NCI-H748 (cell line): ENCODE measurements at regions not wholly inside any gene's neighbourhood (a gene's known extent, or its start where the extent isn't known, plus 50 kb on each side); places are given as distances from the start of the nearest gene placed in this dataset.
"Not testable (repeated sequence)": the region's sequence is repeated elsewhere in the genome, so short reads cannot be mapped to it uniquely, and the experiment has no call there.

Experiments used
- DNase-seq: peaks from one replicate; lab custom pipeline; 2025; ENCODE audit not compliant: unreplicated experiment; lab: John Stamatoyannopoulos, UW

DNA sequence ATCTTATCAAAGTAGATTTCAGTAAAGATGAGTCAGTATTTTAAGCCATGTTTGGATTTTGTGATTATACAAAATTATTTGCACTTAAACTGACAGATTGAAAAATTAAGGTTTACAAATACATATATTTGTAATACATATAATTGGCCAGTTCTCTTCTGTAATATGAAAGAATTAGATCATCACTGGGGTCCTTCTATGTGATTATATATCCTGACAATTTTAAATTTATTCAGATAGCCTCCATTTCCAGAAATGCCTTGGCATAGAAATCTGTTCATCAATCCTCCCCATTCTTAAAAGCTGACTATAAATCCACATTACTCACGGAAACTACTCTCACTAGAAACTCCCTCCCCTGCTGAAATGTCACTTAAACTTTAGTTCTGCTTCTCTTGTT is 280.4 kb upstream of the ANXA10 start:
- no peak for DNase-seq

DNA sequence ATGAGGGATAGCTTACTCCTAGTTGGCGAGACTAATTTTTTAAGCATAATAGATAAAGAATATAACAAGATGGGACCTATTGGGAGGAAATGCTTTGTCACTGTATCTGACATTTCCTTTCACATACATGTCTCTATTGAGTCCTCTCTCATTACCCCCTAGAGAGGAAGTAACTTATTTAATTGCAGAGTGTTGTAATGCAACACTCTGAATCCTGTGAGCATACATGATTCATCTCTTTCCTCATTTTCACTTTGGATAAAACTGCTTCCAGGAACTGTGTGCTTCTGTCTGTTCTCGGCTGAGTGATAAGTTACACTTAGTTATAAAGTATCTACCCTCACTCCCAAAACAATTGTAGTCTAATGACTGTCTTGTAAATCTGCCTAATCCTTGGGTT is 266.1 kb upstream of the ANXA10 start:
- no peak for DNase-seq

DNA sequence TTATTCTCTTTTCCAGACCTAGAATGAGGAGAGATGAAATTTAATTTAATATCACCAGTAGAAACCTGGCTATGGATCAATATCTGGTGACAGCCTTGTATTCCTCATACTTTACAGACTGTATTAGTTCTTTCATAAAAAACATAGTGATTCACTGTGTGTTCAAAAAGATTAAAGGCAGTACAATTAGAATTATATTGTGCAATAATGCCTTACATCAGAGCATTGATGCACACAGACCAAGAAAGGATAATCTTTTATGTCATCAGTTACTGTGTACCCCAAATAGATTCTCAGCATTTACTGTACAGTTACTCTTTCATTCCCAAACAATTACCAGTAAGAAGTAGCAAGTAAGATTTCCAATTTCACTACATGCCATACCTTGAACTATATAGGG is 260.5 kb upstream of the ANXA10 start:
- DNase-seq = no peak

DNA sequence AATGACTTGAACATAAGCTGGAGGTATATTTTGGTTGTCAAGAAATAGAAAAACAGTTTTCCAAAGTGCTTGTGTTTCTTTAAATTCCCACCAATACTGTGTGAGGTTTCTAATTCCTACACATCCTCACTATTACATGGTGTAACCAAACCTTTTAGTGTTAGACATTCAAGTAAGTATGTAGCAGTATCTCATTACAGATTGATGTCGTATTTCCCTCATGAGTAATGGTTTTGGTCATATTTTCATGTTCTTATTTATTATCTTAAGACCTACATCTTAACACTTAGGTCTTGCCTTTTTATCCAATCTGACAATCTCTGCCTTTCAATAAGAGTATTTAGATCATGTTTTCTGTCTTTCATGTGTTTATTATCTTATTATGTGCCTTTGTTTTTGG is 253.7 kb upstream of the ANXA10 start:
- DNase-seq = no peak

DNA sequence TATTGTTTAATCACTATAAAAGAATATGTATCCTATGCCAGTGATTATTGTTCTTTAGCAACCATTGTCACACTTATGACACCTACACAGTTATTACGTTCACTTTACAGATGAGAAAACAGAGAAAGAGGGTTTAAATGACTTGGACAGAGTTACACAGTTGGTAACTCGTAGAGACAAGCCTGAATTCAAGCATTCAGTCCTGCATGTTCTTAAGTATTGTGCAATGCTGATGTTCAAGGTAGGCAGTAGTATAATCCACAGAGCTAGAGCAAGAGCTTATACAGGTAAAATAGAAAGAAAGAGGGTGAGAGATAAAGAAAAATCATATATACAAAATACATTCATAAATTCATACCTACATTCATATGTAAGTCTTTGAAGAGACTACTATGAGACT is 249.8 kb upstream of the ANXA10 start:
- DNase-seq = no peak

DNA sequence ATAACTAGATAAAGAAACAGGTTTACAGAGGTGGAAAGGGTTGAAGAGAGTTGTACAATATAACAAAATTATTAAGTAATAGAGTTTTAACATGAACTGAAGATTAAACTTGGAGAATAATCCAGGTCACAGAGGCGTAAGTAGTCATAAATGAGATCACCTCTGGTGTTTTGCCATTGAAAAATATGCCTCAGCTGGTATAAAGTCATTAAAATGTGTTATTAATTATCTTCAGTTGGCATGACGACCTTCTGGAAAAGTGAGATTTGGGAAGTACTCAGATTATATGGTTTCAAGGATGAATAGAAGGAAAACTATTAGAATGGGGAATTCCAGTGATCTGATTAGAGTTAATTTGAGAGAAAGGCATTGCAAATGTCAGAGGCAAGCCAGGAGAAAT is 237.5 kb upstream of the ANXA10 start:
- DNase-seq = no peak

DNA sequence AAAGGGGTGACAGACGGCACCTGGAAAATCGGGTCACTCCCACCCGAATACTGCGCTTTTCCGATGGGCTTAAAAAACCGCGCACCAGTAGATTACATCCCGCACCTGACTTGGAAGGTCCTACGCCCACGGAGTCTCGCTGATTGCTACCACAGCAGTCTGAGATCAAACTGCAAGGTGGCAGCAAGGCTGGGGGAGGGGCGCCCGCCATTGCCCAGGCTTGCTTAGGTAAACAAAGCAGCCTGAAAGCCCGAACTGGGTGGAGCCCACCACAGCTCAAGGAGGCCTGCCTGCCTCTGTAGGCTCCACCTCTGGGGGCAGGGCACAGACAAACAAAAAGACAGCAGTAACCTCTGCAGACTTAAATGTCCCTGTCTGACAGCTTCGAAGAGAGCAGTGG is 234.2 kb upstream of the ANXA10 start:
- peak; percentile 76 for DNase-seq

DNA sequence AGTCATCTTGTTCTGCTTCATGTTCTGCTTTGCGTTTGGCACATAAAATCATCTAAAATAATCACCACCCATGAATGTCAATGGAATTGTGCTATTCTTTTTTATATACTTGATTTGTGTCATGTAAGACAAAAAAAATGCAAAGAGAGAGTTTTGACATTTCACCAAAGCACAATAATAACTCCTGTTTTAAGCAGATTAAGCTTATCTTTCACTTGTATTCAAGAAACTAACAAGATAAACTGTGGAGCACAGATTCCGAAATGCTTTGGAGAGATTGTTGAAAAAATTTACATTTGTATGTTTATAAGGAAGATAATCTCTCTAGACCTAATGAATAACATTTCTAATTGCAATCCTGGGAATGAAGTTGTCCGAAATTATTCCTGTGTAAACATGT is 225.1 kb upstream of the ANXA10 start:
- DNase-seq = no peak

DNA sequence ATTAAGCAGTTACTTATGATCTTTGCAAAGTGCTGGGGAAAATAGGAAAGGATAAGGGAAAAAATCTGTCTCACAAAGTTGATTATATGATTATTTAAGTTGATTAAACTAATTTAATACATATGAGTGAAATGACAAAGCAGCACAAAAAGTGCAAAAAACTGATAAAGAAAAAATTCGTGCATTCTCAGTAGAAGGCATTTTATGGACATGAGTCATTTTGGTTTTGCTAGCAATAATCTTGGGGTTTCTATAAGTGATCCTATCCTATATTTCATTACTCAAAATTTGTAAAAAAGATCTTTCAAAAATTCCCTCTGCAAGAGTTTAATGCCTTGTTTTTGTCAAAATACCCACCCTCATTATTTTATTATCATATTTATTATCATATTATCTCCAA is 224.2 kb upstream of the ANXA10 start:
- no peak for DNase-seq

DNA sequence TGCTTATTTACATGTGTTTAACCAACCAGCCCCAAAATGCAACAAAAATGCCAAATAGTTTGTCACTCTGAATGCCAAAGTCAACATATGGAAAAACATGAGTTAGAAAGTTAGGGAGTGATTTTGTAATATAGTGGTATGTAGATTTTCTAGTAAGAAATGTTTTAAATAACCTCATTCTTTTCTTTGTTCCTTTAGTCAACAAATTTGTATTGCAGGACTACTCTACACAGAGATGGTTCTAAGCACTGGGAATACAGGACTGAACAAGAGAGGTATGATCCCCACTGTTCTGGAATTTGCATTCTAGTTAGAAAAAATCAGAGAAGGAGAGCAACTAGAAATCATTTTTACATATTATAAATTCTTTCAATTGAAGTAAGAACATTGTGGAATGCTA is 218.8 kb upstream of the ANXA10 start:
- DNase-seq = no peak

DNA sequence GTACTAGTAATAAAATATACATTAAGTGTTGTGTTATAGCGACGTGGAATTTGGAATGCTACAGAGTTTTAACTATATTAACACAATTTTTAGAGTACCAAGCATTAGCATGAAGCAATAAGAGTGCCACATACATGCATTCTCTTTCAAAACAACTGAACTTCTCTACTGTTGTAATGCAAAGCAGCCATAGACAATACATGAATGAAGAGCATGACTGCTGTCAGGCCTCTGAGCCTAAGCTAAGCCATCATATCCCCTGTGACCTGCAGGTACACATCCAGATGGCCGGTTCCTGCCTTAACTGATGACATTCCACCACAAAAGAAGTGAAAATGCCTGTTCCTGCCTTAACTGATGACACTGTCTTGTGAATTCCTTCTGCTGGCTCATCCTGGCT is 216.2 kb upstream of the ANXA10 start:
- not testable (repeated sequence) for DNase-seq

DNA sequence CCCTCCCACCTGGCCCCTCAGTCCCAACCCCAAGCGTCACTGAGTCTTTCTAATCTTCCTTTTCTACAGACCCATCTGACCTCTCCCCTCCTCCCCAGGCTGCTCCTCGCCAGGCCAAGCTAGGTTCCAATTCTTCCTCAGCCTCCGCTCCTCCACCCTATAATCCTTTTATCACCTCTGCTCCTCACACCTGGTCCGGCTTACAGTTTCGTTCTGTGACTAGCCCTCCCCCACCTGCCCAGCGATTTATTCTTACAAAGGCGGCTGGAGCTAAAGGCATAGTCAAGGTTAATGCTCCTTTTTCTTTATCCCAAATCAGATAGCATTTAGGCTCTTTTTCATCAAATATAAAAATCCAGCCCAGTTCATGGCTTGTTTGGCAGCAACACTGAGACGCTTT is 214.5 kb upstream of the ANXA10 start:
- DNase-seq = not testable (repeated sequence)

DNA sequence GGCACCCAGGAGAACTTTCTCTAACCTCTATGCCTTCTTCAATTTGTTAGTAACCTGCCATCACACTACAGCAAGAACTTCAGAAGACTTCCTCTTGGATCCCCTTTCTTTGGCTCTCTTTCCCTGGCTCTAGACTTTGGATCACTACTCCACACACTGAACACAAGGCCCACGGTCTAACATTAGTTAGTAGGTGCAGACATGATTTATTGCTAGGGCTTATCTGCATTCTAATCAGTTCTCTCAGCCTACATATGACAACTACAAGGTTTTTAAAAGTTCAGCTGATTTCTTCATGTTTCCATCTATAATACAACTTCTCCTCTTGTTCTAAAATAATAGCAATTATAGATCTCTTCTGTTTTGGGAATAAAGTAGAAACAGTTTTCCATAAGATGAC is 209.1 kb upstream of the ANXA10 start:
- no peak for DNase-seq

DNA sequence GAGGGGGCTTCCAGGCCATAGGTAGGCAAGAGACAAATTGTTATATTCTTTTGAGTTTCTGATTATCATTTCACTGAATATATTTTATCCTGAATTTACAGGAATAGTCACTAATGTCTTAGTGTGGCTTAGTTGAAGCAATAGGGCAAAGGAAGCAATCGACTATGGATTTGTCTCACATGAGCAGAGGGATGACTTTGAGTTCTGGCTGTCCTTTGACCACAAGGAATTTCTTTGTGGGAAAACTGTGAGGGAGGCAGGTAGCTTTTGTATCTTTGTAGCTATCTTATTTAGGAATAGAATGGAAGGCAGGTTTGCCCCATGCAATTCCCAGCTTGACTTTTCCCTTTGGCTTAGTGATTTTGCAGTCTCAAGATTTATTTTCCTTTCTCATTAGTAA is 207.3 kb upstream of the ANXA10 start:
- no peak for DNase-seq

DNA sequence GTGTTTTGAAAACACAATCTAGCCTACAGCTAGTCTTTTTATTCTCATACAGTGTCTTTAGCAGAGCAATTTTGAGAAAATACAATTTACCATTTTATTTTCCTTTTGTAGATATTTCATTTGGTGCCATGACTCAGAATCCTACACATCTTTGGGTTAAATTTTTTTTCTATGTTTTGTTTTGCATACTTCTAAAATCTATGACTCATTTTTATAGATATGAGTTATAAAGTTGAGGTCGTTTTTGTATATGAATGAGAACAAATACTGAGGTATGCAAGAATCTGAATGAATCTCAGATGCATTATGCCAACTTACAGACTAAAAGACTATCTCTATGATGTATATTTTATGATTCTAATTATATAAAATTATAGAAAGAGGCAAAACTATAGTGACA is 206.5 kb upstream of the ANXA10 start:
- DNase-seq = no peak

DNA sequence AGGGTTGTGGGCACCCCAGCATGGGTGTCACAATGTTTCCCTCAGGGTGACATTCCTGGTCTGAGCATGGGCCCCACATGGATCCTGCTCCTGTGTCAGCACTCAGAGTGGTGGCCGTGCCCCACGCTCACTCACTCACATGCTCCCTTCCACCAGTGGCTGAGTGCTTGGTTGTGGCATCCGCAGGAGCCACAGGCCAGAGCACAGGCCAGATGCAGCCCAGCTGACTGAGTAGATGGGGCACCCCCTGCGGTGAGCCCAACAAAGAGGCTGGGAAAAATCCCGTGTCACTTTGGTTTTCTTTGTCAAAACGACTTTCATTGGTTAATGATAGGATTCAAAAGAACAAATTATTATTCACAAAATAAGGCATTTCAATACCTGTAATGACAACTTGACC is 204.6 kb upstream of the ANXA10 start:
- DNase-seq = no peak

DNA sequence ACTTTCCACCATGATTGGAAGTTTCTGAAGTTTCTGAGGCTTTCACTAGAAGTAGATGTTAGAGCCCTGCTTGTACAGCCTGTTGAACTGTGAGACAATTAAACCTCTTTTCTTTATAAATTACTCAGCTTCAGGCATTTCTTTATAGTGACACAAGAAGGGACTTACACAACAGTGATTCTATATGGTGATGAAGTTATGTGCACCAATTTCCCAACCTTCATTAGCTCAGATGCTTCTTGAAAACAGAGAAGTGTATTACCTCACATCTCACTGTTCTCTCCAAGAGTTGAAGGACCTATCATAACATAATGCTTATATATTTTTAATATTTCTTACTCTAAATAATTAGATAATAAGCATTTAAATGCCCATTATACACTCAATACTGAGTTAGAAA is 202.1 kb upstream of the ANXA10 start:
- DNase-seq = no peak

DNA sequence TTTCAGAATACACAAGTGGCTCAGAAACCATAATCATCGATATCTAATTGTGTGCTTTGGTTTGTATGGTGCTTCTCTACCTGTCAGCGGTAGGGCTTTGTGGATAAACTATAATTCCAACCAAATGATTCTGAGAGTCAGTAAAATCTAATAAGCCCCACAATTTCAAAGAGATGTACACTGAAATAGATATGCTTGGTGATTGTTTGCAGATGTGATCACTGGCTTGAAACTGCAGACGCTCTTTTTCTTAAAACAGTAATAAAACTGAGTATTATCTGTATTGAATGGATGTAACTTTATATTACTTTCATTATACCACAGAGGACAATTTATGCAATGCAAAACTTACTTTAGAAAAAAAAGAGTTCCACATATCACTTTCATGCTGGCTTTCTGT is 198.8 kb upstream of the ANXA10 start:
- DNase-seq = no peak

DNA sequence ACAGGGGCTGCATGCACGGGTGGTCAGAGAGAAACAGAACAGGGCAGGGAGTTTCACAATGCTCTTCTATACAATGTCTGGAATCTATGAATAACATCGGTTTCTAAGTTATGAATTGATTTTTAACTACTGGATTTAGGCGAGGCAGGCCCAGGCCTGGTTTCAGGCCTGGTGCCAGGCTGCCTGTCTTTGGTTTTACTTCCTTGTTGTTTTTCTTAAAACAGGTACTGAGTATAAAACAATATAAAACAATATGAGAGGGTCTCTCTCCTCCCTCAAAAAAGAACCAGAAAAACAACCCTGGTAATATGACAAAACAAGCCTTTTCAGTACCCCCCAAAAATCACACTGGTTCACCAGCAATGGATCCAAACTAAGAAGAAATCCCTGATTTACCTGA is 196.1 kb upstream of the ANXA10 start:
- DNase-seq = not testable (repeated sequence)

DNA sequence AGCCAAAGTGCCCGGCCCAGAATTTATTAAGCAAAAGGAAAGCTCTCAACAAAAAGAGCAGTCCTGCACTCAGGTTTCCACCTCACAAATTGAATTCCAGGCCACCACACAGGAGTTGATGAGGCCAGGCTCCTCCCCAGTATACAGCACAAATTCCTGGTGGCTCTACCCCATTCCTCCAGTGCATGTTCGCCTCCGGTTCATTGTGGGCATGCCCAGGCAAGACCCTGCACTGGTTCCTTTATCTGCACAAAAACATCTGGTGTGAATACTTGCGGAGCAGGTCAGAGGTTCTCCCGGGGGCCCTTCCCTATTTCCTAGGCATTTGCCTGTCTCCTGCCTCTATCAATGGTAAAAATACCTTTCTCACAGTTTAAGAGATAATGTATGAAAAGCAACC is 195.2 kb upstream of the ANXA10 start:
- DNase-seq = peak; percentile 58

DNA sequence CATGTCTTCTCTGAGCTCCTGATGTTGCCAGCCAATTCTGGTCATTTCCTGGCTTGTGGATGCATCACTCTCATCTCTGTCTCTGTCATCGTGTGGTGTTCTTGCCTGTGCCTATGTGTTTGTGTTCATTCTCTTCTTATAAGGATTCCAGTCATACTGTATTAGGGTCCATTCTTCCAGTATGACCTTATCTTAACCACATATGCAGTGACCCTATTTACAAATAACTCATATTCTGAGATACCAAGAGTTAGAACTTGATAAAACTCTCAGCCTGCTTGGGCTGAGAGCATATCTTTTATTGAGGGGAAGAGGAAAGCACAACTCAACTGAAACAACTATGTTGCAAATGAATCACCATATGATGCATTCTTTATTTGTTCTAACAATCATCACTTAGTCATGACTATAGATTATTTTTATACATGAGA is 189.0 kb upstream of the ANXA10 start:
- DNase-seq = no peak

DNA sequence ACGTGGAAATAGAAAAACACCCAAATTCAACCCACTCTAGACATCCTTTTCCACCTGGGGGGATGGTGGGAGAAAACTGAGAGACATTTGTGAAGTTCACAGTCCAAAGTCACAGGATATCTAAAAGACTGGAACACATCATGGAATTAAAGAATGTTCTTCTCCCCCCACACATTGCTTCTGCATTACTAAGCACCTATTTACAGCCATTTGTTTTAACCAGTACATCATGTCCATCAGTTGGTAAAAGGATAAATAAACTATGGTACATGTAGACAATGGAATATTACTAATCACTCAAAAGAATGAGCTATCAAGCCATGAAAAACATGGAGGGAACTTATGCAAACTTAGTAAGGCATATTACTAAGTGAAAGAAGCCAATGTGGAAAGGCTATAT is 185.5 kb upstream of the ANXA10 start:
- DNase-seq = no peak

DNA sequence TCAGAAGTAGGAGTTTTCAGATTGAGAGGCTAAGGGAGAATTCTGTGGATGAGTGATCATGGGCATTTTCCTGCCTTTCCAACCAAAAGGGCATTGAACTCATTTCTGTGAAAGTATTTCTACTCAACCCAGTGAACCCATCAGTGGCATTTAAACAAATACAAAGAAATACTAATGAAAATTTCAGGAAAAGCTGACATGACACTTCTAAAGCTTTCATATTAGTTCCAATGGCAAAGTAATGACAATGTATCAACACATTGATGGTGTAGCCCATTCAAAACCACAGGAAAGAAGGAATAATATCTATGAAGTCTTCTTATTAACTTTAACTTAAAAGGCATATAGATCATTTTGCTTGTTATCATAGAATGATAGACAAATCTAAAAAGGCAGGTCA is 183.5 kb upstream of the ANXA10 start:
- DNase-seq = no peak

DNA sequence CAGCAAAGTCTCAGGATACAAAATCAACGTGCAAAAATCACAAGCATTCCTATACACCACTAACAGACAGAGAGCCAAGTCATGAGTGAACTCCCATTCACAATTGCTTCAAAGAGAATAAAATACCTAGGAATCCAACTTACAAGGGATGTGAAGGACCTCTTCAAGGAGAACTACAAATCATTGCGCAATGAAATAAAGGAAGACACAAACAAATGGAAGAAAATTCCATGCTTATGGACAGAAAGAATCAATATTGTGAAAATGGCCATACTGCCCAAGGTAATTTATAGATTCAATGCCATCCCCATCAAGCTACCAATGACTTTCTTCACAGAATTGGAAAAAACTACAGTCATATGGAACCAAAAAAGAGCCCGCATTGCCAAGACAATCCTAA is 179.8 kb upstream of the ANXA10 start:
- not testable (repeated sequence) for DNase-seq
